B cell (primary cell): ENCODE measurements at regions not wholly inside any gene's neighbourhood (a gene's known extent, or its start where the extent isn't known, plus 50 kb on each side); places are given as distances from the start of the nearest gene placed in this dataset.

Source experiments
- ATAC-seq: fragments of 200-7000 bp; cut with Tn5 transposase; one replicate; pipeline ENCODE4 v1.10.0; 2021; ENCODE audit warnings: low read depth, mild to moderate bottlenecking, moderate number of reproducible peaks, moderate library complexity
- CTCF ChIA-PET: fragments of 350-600 bp; sonication (Branson Sonifier 250); formaldehyde crosslinking; loops from one replicate; lab custom pipeline; 2021; ENCODE audit warnings: antibody characterized with exemption, inconsistent platforms; lab: Charles Lee
- POLR2A ChIA-PET: fragments of 350-600 bp; sonication (Branson Sonifier 250); formaldehyde crosslinking; loops from one replicate; lab custom pipeline; 2021; ENCODE audit warnings: antibody characterized with exemption; lab: Charles Lee
- DNase-seq: peaks from one replicate; pipeline ENCODE4 v3.0.0; 2013
- H2AFZ ChIP-seq: 2 replicates; pipeline ENCODE4 v1.6.1; 2012; ENCODE audit warnings: mild to moderate bottlenecking, low read depth, low read length; ENCODE audit not compliant: insufficient read depth, poor library complexity, severe bottlenecking
- H3K27ac ChIP-seq, 2 donors: 1 replicate in 1 of 2; 2 replicates in 1 of 2; pipeline ENCODE4 v1.5.1; 2012 to 2013; ENCODE audit warnings: low read length in 2 of 2, mild to moderate bottlenecking in 2 of 2, moderate library complexity in 1 of 2
- H3K27me3 ChIP-seq, 4 experiments: fragments of 200-600 bp in 1 of 4; sonication (generic) in 1 of 4; replicated peaks in 1 of 4; 1 replicate in 2 of 4; 2 replicates in 2 of 4; pipeline versions ENCODE4 v1.6.1 to v1.7.0; 2013 to 2016; ENCODE audit warnings: low read length in 3 of 4, mild to moderate bottlenecking in 2 of 4, mixed read lengths in 1 of 4, moderate library complexity in 1 of 4; ENCODE audit not compliant: insufficient read depth in 4 of 4, control insufficient read depth in 3 of 4; ENCODE audit errors: control extremely low read depth in 1 of 4
- H3K36me3 ChIP-seq, 2 experiments: replicated peaks in 1 of 2; 1 replicate in 1 of 2; 2 replicates in 1 of 2; pipeline versions ENCODE4 v1.6.1 to v1.7.1; 2013; ENCODE audit warnings: low read length in 1 of 2; ENCODE audit not compliant: insufficient read depth in 2 of 2, control insufficient read depth in 1 of 2; ENCODE audit errors: control extremely low read depth in 1 of 2, extremely low read depth in 1 of 2
- H3K4me1 ChIP-seq, 2 donors: fragments of 200-600 bp in 1 of 2; sonication (generic) in 1 of 2; 1 replicate in 1 of 2; 2 replicates in 1 of 2; pipeline versions ENCODE4 v1.5.1 to v1.6.1; 2013 to 2017; ENCODE audit warnings: low read length in 2 of 2; ENCODE audit not compliant: control insufficient read depth in 2 of 2, insufficient read depth in 2 of 2
- H3K4me2 ChIP-seq: replicated peaks from 2 replicates; pipeline ENCODE3; 2012; ENCODE audit warnings: mild to moderate bottlenecking, low read depth, low read length; ENCODE audit not compliant: poor library complexity, severe bottlenecking
- H3K4me3 ChIP-seq, 5 experiments: fragments of 200-600 bp in 1 of 5; sonication (generic) in 1 of 5; 1 replicate in 3 of 5; 2 replicates in 2 of 5; pipeline versions ENCODE4 v1.5.1 to v1.7.0; 2011 to 2016; ENCODE audit warnings: low read length in 4 of 5, mild to moderate bottlenecking in 4 of 5, low read depth in 2 of 5, control low read depth in 1 of 5, moderate library complexity in 1 of 5; ENCODE audit not compliant: insufficient read depth in 1 of 5; ENCODE audit errors: control extremely low read depth in 1 of 5, extremely low read depth in 1 of 5
- H3K79me2 ChIP-seq: fragments of 200-600 bp; sonication (generic); one replicate; pipeline ENCODE4 v1.6.0; 2016; ENCODE audit warnings: low read length; ENCODE audit not compliant: control insufficient read depth, insufficient read depth
- H3K9ac ChIP-seq: fragments of 200-600 bp; sonication (generic); 2 replicates; pipeline ENCODE4 v1.6.1; 2017; ENCODE audit warnings: mild to moderate bottlenecking, low read length, moderate library complexity
- H3K9me3 ChIP-seq, 3 donors: one replicate each; pipeline versions ENCODE4 v1.6.1 to v1.7.1; 2013; ENCODE audit warnings: low read length in 2 of 3; ENCODE audit not compliant: control insufficient read depth in 2 of 3, insufficient read depth in 1 of 3; ENCODE audit errors: control extremely low read depth in 1 of 3
- H4K20me1 ChIP-seq: 2 replicates; pipeline ENCODE4 v1.6.0; 2012; ENCODE audit warnings: mild to moderate bottlenecking, low read length; ENCODE audit not compliant: insufficient read depth, control insufficient read depth, poor library complexity, severe bottlenecking
- H3K27ac Mint-ChIP-seq: one replicate; pipeline ENCODE4 v1.8.0; 2021; ENCODE audit warnings: mixed read lengths
- H3K27me3 Mint-ChIP-seq: one replicate; pipeline ENCODE4 v1.8.0; 2021; ENCODE audit warnings: mixed read lengths
- H3K4me1 Mint-ChIP-seq: one replicate; pipeline ENCODE4 v1.8.0; 2021; ENCODE audit warnings: mixed read lengths
- H3K4me3 Mint-ChIP-seq: one replicate; pipeline ENCODE4 v1.8.0; 2021; ENCODE audit warnings: mixed read lengths
- H3K9me3 Mint-ChIP-seq: one replicate; pipeline ENCODE4 v1.8.0; 2022; ENCODE audit warnings: mixed read lengths; ENCODE audit not compliant: insufficient read depth
- CTCF ChIP-seq: fragments of 200-600 bp; IDR thresholded peaks from one replicate; pipeline ENCODE4 v1.8.0; 2022; ENCODE audit warnings: antibody characterized with exemption, mild to moderate bottlenecking
- EZH2 ChIP-seq: IDR thresholded peaks from 2 replicates; pipeline ENCODE4 v1.6.1; 2012; ENCODE audit warnings: borderline replicate concordance, low read depth, mild to moderate bottlenecking, moderate library complexity, low read length; ENCODE audit not compliant: insufficient read depth, poor library complexity, severe bottlenecking
- WGBS: methylation state at CpG from one replicate; pipeline ENCODE4 v1.1.5; 2013; ENCODE audit warnings: missing lambda C conversion rate; ENCODE audit not compliant: insufficient coverage; 5-methylcytosine and 5-hydroxymethylcytosine counted together
- intact Hi-C: fragments of 100-400 bp; cut with micrococcal nuclease; formaldehyde crosslinking; loops from one replicate; pipeline ENCODE4 v1.10.0; 2022

- Histone ChIP-seq H3K79me2 (no peaks in the 10 kb centered on the region), H3K9me3 (peaks cover 0 to 7% (median 0%) of the 10 kb centered on the region in 3 donors), H3K27ac (no peak overlapping the region), H3K36me3 (no peaks in the 10 kb centered on the region), H3K4me2 (no peak overlapping the region), H3K4me3 (no peak overlapping the region), H3K4me1 (no peaks in the 10 kb centered on the region), H4K20me1 (no peaks in the 10 kb centered on the region), H2AFZ (no peak overlapping the region), H3K9ac (no peak overlapping the region), H3K27me3 (no peaks in the 10 kb centered on the region)
- ChIA-PET POLR2A (no interaction called here), CTCF (no interaction called here)
- DNase-seq (no peak), ATAC-seq (no peak)
- H3K4me3 Mint-ChIP-seq = no peak overlapping the region
- no peak overlapping the region for H3K27ac Mint-ChIP-seq
- H3K27me3 Mint-ChIP-seq = no peaks in the 10 kb centered on the region
- TF ChIP-seq EZH2 (no peak), CTCF (no peak)
- intact Hi-C loops = no loop called here
- no peaks in the 10 kb centered on the region for H3K9me3 Mint-ChIP-seq
- peaks cover 2% of the 10 kb centered on the region for H3K4me1 Mint-ChIP-seq
Measured at GRCh38 chr15:29590701-29591100, 231.6 kb downstream of the TJP1 start.

GRCh38 chr15:29589975-29590374, 232.3 kb downstream of the TJP1 start:
- H3K9me3 ChIP-seq = peaks cover 0 to 7% (median 0%) of the 10 kb centered on the region in 3 donors
- H3K4me3 Mint-ChIP-seq = no peak overlapping the region
- no peaks in the 10 kb centered on the region for H3K36me3 ChIP-seq
- H3K4me1 ChIP-seq = no peaks in the 10 kb centered on the region
- DNase-seq (no peak), ATAC-seq (no peak)
- H3K27me3 ChIP-seq = no peaks in the 10 kb centered on the region
- ChIA-PET CTCF (no interaction called here), POLR2A (no interaction called here)
- intact Hi-C loops = no loop called here
- no peak for TF ChIP-seq CTCF
- TF ChIP-seq EZH2 = no peak
- H3K27me3 Mint-ChIP-seq = no peaks in the 10 kb centered on the region
- H3K9ac ChIP-seq = no peak overlapping the region
- no peak overlapping the region for H2AFZ ChIP-seq
- peaks cover 2% of the 10 kb centered on the region for H3K4me1 Mint-ChIP-seq
- no peak overlapping the region for H3K27ac Mint-ChIP-seq
- H4K20me1 ChIP-seq = no peaks in the 10 kb centered on the region
- no peak overlapping the region for H3K27ac ChIP-seq
- WGBS = 86% methylated on average over 4 of the region's 4 CpGs
- H3K9me3 Mint-ChIP-seq = peaks cover 3% of the 10 kb centered on the region
- no peak overlapping the region for H3K4me3 ChIP-seq
- no peak overlapping the region for H3K4me2 ChIP-seq
- no peaks in the 10 kb centered on the region for H3K79me2 ChIP-seq
